ENCODE measurements at regions not wholly inside any gene's neighbourhood (a gene's known extent, or its start where the extent isn't known, plus 50 kb on each side); places are given as distances from the start of the nearest gene placed in this dataset.

- no peak for TF ChIP-seq CTCF (IDR thresholded peaks at IDR 0.05; ENCODE audit: borderline replicate concordance, extremely low read depth, low read length, poor library complexity, severe bottlenecking)
- TF ChIP-seq EZH2 (IDR thresholded peaks at IDR 0.05; ENCODE audit: borderline replicate concordance, low read depth, low read length, severe bottlenecking), result no peak
Measured at GRCh38 chr1:232875536-232875935, 70.3 kb downstream of the MAP10 start.

Measured in DND-41 (cell line).